AG09319 (cell line): ENCODE measurements at regions not wholly inside any gene's neighbourhood (a gene's known extent, or its start where the extent isn't known, plus 50 kb on each side); places are given as distances from the start of the nearest gene placed in this dataset.

Source experiments
- DNase-seq: peaks from one replicate; pipeline ENCODE4 v3.0.0-alpha.2; 2010; ENCODE audit warnings: low read depth; ENCODE audit errors: extremely low read depth
- TF ChIP-seq, protein P1 (sequence below): IDR thresholded peaks from 2 replicates; pipeline ENCODE4 v1.5.1; 2011; ENCODE audit warnings: low read depth, mild to moderate bottlenecking, inconsistent platforms, low read length, moderate library complexity

- DNase-seq, result no peak
- TF ChIP-seq, protein P1, sequence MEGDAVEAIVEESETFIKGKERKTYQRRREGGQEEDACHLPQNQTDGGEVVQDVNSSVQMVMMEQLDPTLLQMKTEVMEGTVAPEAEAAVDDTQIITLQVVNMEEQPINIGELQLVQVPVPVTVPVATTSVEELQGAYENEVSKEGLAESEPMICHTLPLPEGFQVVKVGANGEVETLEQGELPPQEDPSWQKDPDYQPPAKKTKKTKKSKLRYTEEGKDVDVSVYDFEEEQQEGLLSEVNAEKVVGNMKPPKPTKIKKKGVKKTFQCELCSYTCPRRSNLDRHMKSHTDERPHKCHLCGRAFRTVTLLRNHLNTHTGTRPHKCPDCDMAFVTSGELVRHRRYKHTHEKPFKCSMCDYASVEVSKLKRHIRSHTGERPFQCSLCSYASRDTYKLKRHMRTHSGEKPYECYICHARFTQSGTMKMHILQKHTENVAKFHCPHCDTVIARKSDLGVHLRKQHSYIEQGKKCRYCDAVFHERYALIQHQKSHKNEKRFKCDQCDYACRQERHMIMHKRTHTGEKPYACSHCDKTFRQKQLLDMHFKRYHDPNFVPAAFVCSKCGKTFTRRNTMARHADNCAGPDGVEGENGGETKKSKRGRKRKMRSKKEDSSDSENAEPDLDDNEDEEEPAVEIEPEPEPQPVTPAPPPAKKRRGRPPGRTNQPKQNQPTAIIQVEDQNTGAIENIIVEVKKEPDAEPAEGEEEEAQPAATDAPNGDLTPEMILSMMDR, result no peak
Observed at GRCh38 chr2:103364177-103364576, 602.3 kb downstream of the TMEM182 start.

DNA sequence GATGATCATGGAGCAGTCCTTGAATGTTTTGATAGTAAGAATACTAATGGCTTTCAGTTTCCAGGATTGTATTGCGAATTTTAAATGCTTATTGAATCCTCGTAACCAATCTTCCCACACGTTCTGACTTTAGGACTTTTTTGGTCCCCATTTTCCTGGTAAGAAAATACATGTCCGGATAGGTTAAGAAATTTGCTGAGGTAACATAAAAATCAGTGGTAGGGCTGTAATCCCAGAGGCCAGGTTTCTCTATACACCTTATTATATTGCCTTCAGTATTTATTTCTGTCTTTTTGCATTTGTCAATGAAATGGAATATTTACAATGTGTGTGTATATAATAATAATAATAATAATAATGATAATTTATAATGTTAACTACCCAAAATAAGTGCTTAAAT lies 603.2 kb downstream of the TMEM182 start:
- DNase-seq, result no peak
- TF ChIP-seq, protein P1, result no peak

GRCh38 chr2:103367877-103368276 lies 606.0 kb downstream of the TMEM182 start:
- DNase-seq, result no peak
- TF ChIP-seq, protein P1, result no peak

DNA sequence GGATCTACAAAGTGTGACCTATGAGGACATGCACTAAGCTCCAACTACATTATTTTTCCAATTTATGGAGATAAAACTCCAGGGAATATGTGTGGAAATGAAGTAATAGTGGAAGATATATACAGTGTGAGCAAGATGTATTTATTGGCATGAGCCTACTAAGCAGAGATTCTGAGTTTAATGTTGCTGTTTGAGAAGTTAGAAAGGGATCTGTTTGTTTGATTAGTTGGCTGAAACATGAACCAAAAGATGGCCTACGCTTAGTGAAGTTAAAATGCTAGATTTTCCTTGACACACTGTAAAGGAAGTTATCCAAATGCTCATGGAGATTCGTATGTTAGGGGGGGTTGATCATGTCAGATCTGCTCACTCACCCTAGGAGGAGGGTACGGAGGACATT lies 621.7 kb downstream of the TMEM182 start:
- TF ChIP-seq, protein P1, result no peak
- DNase-seq, result no peak

DNA sequence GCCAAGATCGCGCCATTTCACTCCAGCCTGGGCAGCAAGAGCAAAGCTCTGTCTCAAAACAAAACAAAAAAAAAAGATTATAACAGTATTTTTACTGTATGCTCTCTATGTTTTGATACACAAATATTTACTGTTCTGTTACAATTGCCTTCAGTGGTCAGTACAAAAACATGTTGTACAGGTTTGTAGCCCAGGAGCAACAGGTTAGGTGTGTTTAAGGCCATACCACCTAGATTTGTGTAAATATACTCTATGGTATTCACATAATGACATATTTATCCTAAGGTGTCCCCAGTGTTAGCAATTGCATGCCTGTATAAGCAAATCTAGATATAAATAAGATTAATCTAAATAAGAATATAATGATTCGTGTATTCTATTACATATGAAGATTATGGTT lies 625.0 kb downstream of the TMEM182 start:
- TF ChIP-seq, protein P1, result no peak
- no peak for DNase-seq

GRCh38 chr2:103387888-103388287 lies 626.1 kb downstream of the TMEM182 start:
- TF ChIP-seq, protein P1, result no peak
- DNase-seq, result no peak

- no peak for DNase-seq
- TF ChIP-seq, protein P1, result no peak
Observed at GRCh38 chr2:103396152-103396551, 634.3 kb downstream of the TMEM182 start.
